ENCODE measurements at regions not wholly inside any gene's neighbourhood (a gene's known extent, or its start where the extent isn't known, plus 50 kb on each side); places are given as distances from the start of the nearest gene placed in this dataset.

DNA sequence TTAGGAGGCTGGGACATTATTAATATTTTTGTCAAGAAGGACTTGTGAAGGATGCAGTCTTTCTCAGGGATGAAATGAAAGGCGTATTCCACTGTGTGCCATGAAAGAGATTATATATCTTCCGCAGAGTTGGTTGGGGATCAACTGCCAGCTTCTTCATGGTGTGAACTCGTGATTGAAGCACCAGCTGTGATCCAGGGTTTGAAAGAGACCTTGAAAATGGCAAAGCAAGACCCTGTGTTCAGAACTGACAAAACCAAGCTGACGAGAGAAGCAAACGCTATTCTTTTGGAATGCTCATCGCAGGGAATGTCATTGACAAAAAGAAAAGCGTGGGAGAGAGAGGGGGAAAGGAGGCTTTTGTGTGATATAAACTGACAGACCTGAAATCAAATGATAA, 263.9 kb upstream of the ZNF608 start:
- TF ChIP-seq JUND (IDR thresholded peaks at IDR 0.05; ENCODE audit: low read depth): no peak
- in situ Hi-C loops (cut with HindIII; ENCODE audit: low pct_unique_long_range_greater_than_20kb, low sequenced_read_pairs): no loop called here

DNA sequence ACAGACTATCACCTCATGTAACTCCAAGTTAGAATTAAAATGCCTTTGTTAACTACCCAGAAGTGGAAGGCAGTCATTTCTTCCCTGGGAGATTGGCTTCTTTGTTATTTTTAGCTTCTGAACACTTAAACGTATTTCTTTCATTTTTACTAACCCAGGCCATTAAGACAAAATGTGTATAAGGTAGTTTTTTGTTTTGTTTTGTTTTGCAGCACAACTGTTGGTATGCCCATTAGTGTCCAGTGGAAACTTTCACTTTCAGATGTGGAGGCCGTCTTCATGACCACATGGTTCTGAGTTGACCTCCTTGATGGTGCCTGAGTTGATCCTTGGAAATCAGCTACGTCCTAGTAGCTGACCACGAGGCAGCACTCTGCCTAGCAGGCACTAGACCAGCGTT, 264.6 kb upstream of the ZNF608 start:
- DNase-seq (ENCODE audit: low read depth in 1 of 2, low spot score in 1 of 2): no peak
- in situ Hi-C loops (cut with HindIII; ENCODE audit: low pct_unique_long_range_greater_than_20kb, low sequenced_read_pairs): no loop called here
- no peak for TF ChIP-seq JUND (IDR thresholded peaks at IDR 0.05; ENCODE audit: low read depth)

More for the DNA sequence above, 263.9 kb upstream of the ZNF608 start:
- DNase-seq (ENCODE audit: low read depth in 1 of 2, low spot score in 1 of 2): no peak

DNA sequence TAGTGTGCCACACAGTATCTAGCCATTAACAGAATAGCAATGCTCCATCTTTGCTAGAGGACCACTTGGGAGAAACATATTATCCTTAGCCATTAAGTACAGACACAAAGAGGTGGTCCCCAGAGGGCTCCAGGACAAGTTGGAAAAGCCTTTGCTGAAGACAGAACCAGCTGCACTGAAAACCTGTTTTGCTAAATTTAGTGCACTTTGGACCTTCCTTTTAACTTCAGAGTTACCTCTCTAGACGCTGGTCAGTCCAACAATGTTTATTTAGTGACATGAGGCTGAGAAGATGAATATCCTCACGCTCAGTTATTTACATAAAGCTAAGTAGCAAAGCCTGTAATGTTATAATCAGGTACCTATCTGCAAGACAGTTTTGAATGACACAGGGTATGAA, 265.0 kb upstream of the ZNF608 start:
- in situ Hi-C loops (cut with HindIII; ENCODE audit: low pct_unique_long_range_greater_than_20kb, low sequenced_read_pairs): no loop called here
- no peak for TF ChIP-seq JUND (IDR thresholded peaks at IDR 0.05; ENCODE audit: low read depth)
- peak in 1 of 2 experiments; percentile 58 for DNase-seq (ENCODE audit: low read depth in 1 of 2, low spot score in 1 of 2)

- no peak for DNase-seq (ENCODE audit: low read depth in 1 of 2, low spot score in 1 of 2)
Measured at GRCh38 chr5:125011947-125012346, 265.5 kb upstream of the ZNF608 start.

GRCh38 chr5:125012727-125013451, 266.4 kb upstream of the ZNF608 start:
- in situ Hi-C loops (cut with HindIII; ENCODE audit: low pct_unique_long_range_greater_than_20kb, low sequenced_read_pairs): no loop called here
- TF ChIP-seq JUND (IDR thresholded peaks at IDR 0.05; ENCODE audit: low read depth): no peak
- peak in 1 of 2 experiments; percentile 42 for DNase-seq (ENCODE audit: low read depth in 1 of 2, low spot score in 1 of 2)

More at GRCh38 chr5:125011947-125012346, 265.5 kb upstream of the ZNF608 start:
- in situ Hi-C loops (cut with HindIII; ENCODE audit: low pct_unique_long_range_greater_than_20kb, low sequenced_read_pairs): no loop called here
- no peak for TF ChIP-seq JUND (IDR thresholded peaks at IDR 0.05; ENCODE audit: low read depth)

DNA sequence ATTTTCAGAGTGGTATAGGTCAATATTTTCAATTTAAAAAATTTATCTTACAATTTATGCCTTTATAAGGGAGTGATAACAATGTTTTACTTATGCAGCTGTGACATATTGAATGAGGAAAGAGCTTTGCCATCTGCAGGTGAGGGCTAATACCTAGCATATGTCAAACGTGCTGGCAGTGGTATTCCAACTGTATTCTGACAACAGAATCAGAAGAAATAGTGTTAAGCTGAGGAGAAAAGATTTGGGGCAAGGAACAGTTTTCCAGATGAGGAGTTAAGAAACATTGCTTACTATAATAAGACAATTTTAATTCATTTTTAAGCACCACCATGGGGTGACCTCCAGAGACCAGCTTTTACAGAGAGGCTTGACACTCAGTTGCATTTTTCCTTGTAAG, 267.8 kb upstream of the ZNF608 start:
- no peak for DNase-seq (ENCODE audit: low read depth in 1 of 2, low spot score in 1 of 2)
- no peak for TF ChIP-seq JUND (IDR thresholded peaks at IDR 0.05; ENCODE audit: low read depth)
- in situ Hi-C loops (cut with HindIII; ENCODE audit: low pct_unique_long_range_greater_than_20kb, low sequenced_read_pairs): no loop called here

DNA sequence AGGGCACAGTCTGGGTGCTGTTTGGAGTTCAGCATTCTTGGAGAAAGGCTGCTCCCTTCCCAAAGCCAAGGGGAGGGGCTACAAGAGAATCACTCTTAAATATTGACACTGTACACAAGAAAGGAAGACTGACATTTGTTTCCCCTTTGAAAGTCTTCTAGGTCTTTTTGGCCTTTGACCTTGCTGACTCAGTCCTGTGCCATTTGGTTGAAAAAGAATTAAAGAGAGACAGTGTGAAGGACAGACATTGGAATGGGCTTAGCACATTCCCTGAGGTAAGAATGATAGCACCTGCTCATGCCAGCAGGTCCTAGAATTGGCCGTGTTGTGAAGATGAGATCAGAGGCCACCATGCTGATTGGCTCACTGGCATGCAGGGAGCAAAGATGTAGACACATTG, 271.4 kb upstream of the ZNF608 start:
- in situ Hi-C loops (cut with HindIII; ENCODE audit: low pct_unique_long_range_greater_than_20kb, low sequenced_read_pairs): no loop called here
- DNase-seq (ENCODE audit: low read depth in 1 of 2, low spot score in 1 of 2): no peak
- no peak for TF ChIP-seq JUND (IDR thresholded peaks at IDR 0.05; ENCODE audit: low read depth)

GRCh38 chr5:125023673-125024072, 277.2 kb upstream of the ZNF608 start:
- in situ Hi-C loops (cut with HindIII; ENCODE audit: low pct_unique_long_range_greater_than_20kb, low sequenced_read_pairs): no loop called here
- no peak for TF ChIP-seq JUND (IDR thresholded peaks at IDR 0.05; ENCODE audit: low read depth)
- DNase-seq (ENCODE audit: low read depth in 1 of 2, low spot score in 1 of 2): no peak

- TF ChIP-seq JUND (IDR thresholded peaks at IDR 0.05; ENCODE audit: low read depth): no peak
- in situ Hi-C loops (cut with HindIII; ENCODE audit: low pct_unique_long_range_greater_than_20kb, low sequenced_read_pairs): no loop called here
- DNase-seq (ENCODE audit: low read depth in 1 of 2, low spot score in 1 of 2): peak in 1 of 2 experiments; percentile 86
Measured at GRCh38 chr5:125026867-125027731, 280.7 kb upstream of the ZNF608 start.

DNA sequence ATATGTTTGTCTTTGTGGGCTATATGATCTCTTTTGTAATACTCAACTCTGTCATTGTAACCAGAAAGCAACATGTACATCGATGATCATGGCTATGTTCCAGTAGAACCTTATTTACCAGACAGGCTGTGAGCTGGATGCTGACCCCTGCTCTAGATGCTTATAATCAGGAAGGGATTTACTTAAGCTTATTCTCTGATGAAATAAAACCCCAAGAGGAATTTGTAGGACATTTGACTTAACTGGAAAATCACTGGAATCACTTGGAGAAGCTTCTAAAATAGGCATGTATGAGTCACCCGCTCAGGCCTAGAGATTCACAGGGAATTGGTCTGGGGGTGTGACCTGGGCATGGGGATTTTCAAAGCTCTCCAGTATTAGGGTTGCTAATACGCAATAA, 285.8 kb upstream of the ZNF608 start:
- in situ Hi-C loops (cut with HindIII; ENCODE audit: low pct_unique_long_range_greater_than_20kb, low sequenced_read_pairs): no loop called here
- DNase-seq (ENCODE audit: low read depth in 1 of 2, low spot score in 1 of 2): no peak
- TF ChIP-seq JUND (IDR thresholded peaks at IDR 0.05; ENCODE audit: low read depth): no peak

GRCh38 chr5:125033602-125034001, 287.2 kb upstream of the ZNF608 start:
- no peak for DNase-seq (ENCODE audit: low read depth in 1 of 2, low spot score in 1 of 2)
- in situ Hi-C loops (cut with HindIII; ENCODE audit: low pct_unique_long_range_greater_than_20kb, low sequenced_read_pairs): no loop called here
- no peak for TF ChIP-seq JUND (IDR thresholded peaks at IDR 0.05; ENCODE audit: low read depth)

DNA sequence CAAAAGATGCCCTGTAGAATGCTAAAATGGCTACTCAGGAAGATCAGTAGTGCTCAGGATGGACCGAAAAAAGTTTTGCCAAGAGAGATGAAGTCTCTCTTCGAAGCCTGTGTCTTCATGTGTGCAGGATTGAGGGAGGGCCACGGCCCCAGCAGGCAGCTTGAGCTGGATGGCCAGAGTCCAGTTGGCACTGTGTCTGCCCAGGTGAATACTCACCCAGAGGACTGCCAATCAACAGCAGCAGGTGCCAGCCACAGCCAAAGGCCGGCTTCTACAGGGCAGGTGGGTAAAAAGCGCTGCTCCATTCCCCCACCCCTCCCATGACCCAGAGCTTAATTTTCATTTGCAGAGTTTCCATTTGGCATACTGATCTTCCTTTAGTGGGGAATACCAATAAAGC, 287.9 kb upstream of the ZNF608 start:
- DNase-seq (ENCODE audit: low read depth in 1 of 2, low spot score in 1 of 2): no peak
- in situ Hi-C loops (cut with HindIII; ENCODE audit: low pct_unique_long_range_greater_than_20kb, low sequenced_read_pairs): no loop called here
- TF ChIP-seq JUND (IDR thresholded peaks at IDR 0.05; ENCODE audit: low read depth): no peak

- TF ChIP-seq JUND (IDR thresholded peaks at IDR 0.05; ENCODE audit: low read depth): no peak
- in situ Hi-C loops (cut with HindIII; ENCODE audit: low pct_unique_long_range_greater_than_20kb, low sequenced_read_pairs): no loop called here
- DNase-seq (ENCODE audit: low read depth in 1 of 2, low spot score in 1 of 2): no peak
Measured at GRCh38 chr5:125036494-125036893, 290.1 kb upstream of the ZNF608 start.
